ENCODE measurements at regions not wholly inside any gene's neighbourhood (a gene's known extent, or its start where the extent isn't known, plus 50 kb on each side); places are given as distances from the start of the nearest gene placed in this dataset.

DNA sequence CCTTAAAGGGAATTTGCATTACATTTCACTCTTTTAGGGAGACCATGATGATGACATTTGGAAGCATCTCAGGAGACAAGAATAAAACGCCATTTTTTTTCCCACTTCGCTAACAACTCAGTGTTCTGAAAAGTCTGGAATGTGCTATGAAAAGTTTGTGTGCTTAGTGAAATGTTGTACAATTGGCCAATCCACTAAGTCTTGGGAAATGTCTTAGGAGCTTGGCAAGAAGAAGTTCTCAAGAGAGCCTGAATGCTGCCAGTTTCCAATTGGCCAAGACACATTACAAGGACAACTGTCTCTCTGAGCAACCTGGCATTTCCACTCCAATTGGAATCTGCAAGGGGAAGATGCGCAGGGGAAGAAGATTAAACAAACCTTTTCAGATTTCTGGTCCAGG, 401.8 kb downstream of the RWDD3 start:
- intact Hi-C loops (cut with DNase I): no loop called here
- no peak for TF ChIP-seq POLR2A (IDR thresholded peaks at IDR 0.05)
- TF ChIP-seq, protein P1, sequence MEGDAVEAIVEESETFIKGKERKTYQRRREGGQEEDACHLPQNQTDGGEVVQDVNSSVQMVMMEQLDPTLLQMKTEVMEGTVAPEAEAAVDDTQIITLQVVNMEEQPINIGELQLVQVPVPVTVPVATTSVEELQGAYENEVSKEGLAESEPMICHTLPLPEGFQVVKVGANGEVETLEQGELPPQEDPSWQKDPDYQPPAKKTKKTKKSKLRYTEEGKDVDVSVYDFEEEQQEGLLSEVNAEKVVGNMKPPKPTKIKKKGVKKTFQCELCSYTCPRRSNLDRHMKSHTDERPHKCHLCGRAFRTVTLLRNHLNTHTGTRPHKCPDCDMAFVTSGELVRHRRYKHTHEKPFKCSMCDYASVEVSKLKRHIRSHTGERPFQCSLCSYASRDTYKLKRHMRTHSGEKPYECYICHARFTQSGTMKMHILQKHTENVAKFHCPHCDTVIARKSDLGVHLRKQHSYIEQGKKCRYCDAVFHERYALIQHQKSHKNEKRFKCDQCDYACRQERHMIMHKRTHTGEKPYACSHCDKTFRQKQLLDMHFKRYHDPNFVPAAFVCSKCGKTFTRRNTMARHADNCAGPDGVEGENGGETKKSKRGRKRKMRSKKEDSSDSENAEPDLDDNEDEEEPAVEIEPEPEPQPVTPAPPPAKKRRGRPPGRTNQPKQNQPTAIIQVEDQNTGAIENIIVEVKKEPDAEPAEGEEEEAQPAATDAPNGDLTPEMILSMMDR (IDR thresholded peaks at IDR 0.05): no peak
- ATAC-seq (no peak), DNase-seq (no peak)
- H3K27me3 ChIP-seq: no peaks in the 10 kb centered on the region
- peaks cover under 1% of the 10 kb centered on the region for H3K4me1 ChIP-seq
- H3K36me3 ChIP-seq (replicated peaks in 1 of 2; ENCODE audit: insufficient read depth in 1 of 2, low read depth in 2 of 2): no peaks in the 10 kb centered on the region
- H3K9me3 ChIP-seq: no peaks in the 10 kb centered on the region
- no peak overlapping the region for H3K4me3 ChIP-seq
- 85 to 87% methylated on average over 3 of the region's 3 CpGs for WGBS, 2 donors
- no peak overlapping the region for H3K27ac ChIP-seq

DNA sequence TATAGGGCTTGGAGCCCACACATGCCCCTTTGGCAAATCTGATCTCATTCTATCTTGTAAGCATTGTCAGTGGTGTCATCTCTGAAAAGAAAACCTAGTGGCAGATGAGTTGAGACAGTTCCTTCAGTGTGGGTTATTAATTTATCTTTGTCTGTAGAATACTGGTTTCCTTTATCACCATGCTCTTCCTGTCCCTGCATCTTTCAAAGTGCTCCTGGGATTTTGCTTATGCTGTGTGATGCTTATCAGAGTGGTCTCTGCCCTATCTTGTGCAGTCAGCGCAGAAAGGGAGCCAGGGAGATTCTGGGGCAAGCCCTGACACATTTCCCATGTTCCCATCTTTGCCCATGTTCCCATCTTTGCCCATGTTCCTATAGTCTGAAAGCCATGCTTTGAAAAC, 402.9 kb downstream of the RWDD3 start:
- no peak for ATAC-seq
- no peak for DNase-seq

DNA sequence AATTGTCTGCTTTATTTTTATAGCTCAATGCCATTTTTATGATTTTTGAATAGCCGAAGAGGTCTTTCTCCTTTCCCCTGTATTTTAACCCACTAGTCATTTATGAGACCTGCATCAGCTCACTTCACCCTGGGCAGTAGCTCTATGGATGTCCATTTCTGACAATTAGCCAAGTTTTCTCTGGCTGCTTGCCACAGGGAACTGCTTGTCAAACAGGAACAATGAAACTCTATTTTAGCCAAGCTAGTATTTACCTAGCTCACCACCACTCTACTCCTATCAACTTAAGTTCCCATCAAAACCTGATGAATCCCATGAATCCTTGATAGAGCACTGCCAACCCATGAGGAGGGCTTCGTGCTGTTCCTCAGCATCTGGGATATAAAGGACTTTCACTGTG, 406.7 kb downstream of the RWDD3 start:
- Histone ChIP-seq H3K36me3 (replicated peaks in 1 of 2; ENCODE audit: insufficient read depth in 1 of 2, low read depth in 2 of 2) (no peaks in the 10 kb centered on the region), H3K9me3 (no peaks in the 10 kb centered on the region), H3K4me3 (no peak overlapping the region), H3K27me3 (no peaks in the 10 kb centered on the region), H3K27ac (no peak overlapping the region), H3K4me1 (peaks cover 10% of the 10 kb centered on the region)
- TF ChIP-seq, protein P1 (IDR thresholded peaks at IDR 0.05): no peak
- no peak for TF ChIP-seq POLR2A (IDR thresholded peaks at IDR 0.05)
- WGBS, 2 donors: 31 to 32% methylated on average over 2 of the region's 2 CpGs
- intact Hi-C loops (cut with DNase I): no loop called here
- DNase-seq: peak; percentile 59 to 75 (median 66)
- no peak for ATAC-seq

More for the DNA sequence above, 402.9 kb downstream of the RWDD3 start:
- 60 to 63% methylated on average over 1 of the region's 1 CpG for WGBS, 2 donors
- H3K4me3 ChIP-seq: no peak overlapping the region
- no peaks in the 10 kb centered on the region for H3K9me3 ChIP-seq
- TF ChIP-seq, protein P1 (IDR thresholded peaks at IDR 0.05): no peak
- no peak for TF ChIP-seq POLR2A (IDR thresholded peaks at IDR 0.05)
- peaks cover 10% of the 10 kb centered on the region for H3K4me1 ChIP-seq
- H3K27me3 ChIP-seq: no peaks in the 10 kb centered on the region
- intact Hi-C loops (cut with DNase I): no loop called here
- no peak overlapping the region for H3K27ac ChIP-seq
- H3K36me3 ChIP-seq (replicated peaks in 1 of 2; ENCODE audit: insufficient read depth in 1 of 2, low read depth in 2 of 2): no peaks in the 10 kb centered on the region

DNA sequence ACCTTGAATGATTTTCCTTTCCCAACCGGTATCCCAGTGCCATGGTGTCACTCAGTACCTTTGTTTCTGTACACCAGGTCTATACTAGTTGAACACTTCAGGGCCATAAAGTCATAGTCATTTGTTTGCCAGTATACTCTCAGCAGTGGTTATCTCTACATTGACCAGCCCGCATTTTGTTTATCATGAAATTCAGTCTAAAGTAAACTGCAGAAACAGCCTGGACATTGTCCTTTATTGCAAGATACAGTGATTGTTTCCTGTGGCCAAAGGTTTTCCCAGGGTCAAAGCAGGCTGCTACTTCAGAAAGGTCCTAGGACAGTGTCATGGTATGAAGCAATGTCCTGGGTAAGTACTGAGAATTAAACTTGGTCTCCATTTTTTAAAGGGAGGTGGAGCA, 407.4 kb downstream of the RWDD3 start:
- no peak overlapping the region for H3K4me3 ChIP-seq
- H3K27ac ChIP-seq: no peak overlapping the region
- no peaks in the 10 kb centered on the region for H3K9me3 ChIP-seq
- H3K36me3 ChIP-seq (replicated peaks in 1 of 2; ENCODE audit: insufficient read depth in 1 of 2, low read depth in 2 of 2): no peaks in the 10 kb centered on the region
- H3K27me3 ChIP-seq: no peaks in the 10 kb centered on the region
- TF ChIP-seq, protein P1 (IDR thresholded peaks at IDR 0.05): no peak
- no peak for TF ChIP-seq POLR2A (IDR thresholded peaks at IDR 0.05)
- intact Hi-C loops (cut with DNase I): no loop called here
- WGBS, 2 donors: 8 to 12% methylated on average over 2 of the region's 2 CpGs
- no peak for ATAC-seq
- H3K4me1 ChIP-seq: peaks cover 10% of the 10 kb centered on the region
- no peak for DNase-seq

DNA sequence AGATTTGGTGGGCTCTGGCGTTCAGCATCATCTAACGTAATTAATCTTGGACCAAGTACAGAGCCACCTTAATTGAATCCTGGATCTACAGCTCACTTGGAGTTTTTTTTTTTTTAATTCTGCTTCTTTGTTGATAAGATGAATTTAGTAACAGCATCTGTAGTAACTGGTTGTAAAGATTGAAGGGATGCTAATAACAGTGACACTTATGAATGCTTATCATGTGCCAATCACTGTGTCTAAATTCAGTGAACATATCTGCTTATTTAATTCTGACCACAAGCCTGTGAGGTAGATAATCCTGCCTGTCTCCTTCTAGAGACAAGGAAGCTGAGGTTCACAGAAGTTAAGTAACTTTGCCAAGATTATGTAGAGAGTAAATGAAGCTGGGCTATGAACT, 408.0 kb downstream of the RWDD3 start:
- no peak for ATAC-seq
- Histone ChIP-seq H3K27ac (no peak overlapping the region), H3K9me3 (no peaks in the 10 kb centered on the region), H3K27me3 (no peaks in the 10 kb centered on the region), H3K4me3 (no peak overlapping the region), H3K4me1 (peaks cover 10% of the 10 kb centered on the region), H3K36me3 (replicated peaks in 1 of 2; ENCODE audit: insufficient read depth in 1 of 2, low read depth in 2 of 2) (no peaks in the 10 kb centered on the region)
- TF ChIP-seq, protein P1 (IDR thresholded peaks at IDR 0.05): no peak
- TF ChIP-seq POLR2A (IDR thresholded peaks at IDR 0.05): no peak
- no peak for DNase-seq
- intact Hi-C loops (cut with DNase I): no loop called here
- 82 to 87% methylated on average over 2 of the region's 2 CpGs for WGBS, 2 donors
